ENCODE measurements at regions not wholly inside any gene's neighbourhood (a gene's known extent, or its start where the extent isn't known, plus 50 kb on each side); places are given as distances from the start of the nearest gene placed in this dataset.

GRCh38 chrX:6678313-6678712 is 143.4 kb upstream of the VCX3A start:
- TF ChIP-seq CTCF (conservative IDR thresholded peaks at IDR 0.05), result no peak
- no peak for TF ChIP-seq EZH2 (IDR thresholded peaks at IDR 0.05; ENCODE audit: low read depth)
